GM23248 (cell line): ENCODE measurements at regions not wholly inside any gene's neighbourhood (a gene's known extent, or its start where the extent isn't known, plus 50 kb on each side); places are given as distances from the start of the nearest gene placed in this dataset.
"Not testable (repeated sequence)": the region's sequence is repeated elsewhere in the genome, so short reads cannot be mapped to it uniquely, and the experiment has no call there.

ENCODE experiments used
- DNase-seq: peaks from one replicate; pipeline ENCODE4 v3.0.0-alpha.2; 2015
- H2AFZ ChIP-seq: fragments of 200-600 bp; sonication (generic); 2 replicates; pipeline ENCODE4 v1.6.1; 2016; ENCODE audit warnings: antibody characterized with exemption
- H3F3A ChIP-seq: fragments of 200-600 bp; sonication (generic); 2 replicates; pipeline ENCODE4 v1.6.1; 2016; ENCODE audit warnings: mild to moderate bottlenecking, antibody characterized with exemption, mixed run types; ENCODE audit not compliant: insufficient read depth
- H3K27ac ChIP-seq: fragments of 200-600 bp; sonication (generic); 2 replicates; pipeline ENCODE4 v1.5.1; 2016; ENCODE audit warnings: mild to moderate bottlenecking
- H3K27me3 ChIP-seq: fragments of 200-600 bp; sonication (generic); replicated peaks from 2 replicates; pipeline ENCODE4 v1.6.1; 2016; ENCODE audit warnings: mild to moderate bottlenecking; ENCODE audit not compliant: insufficient read depth
- H3K36me3 ChIP-seq: fragments of 200-600 bp; sonication (generic); 2 replicates; pipeline ENCODE4 v1.6.1; 2016; ENCODE audit warnings: low read depth, mild to moderate bottlenecking
- H3K4me1 ChIP-seq: fragments of 200-600 bp; sonication (generic); 2 replicates; pipeline ENCODE4 v1.6.1; 2016; ENCODE audit warnings: mild to moderate bottlenecking; ENCODE audit not compliant: insufficient read depth
- H3K4me2 ChIP-seq: fragments of 200-600 bp; sonication (generic); one replicate; pipeline ENCODE4 v1.6.1; 2016; ENCODE audit warnings: mild to moderate bottlenecking; ENCODE audit not compliant: unreplicated experiment
- H3K4me3 ChIP-seq: fragments of 200-600 bp; sonication (generic); 2 replicates; pipeline ENCODE4 v1.5.1; 2016; ENCODE audit warnings: mild to moderate bottlenecking
- H3K79me2 ChIP-seq: fragments of 200-600 bp; sonication (generic); 2 replicates; pipeline ENCODE4 v1.6.1; 2016; ENCODE audit warnings: mild to moderate bottlenecking; ENCODE audit not compliant: insufficient read depth
- H3K9ac ChIP-seq: fragments of 200-600 bp; sonication (generic); 2 replicates; pipeline ENCODE4 v1.6.1; 2016; ENCODE audit warnings: mild to moderate bottlenecking
- H3K9me2 ChIP-seq: fragments of 200-600 bp; sonication (generic); 2 replicates; pipeline ENCODE4 v1.6.1; 2016; ENCODE audit warnings: mixed run types, mild to moderate bottlenecking, moderate library complexity; ENCODE audit not compliant: insufficient read depth
- H3K9me3 ChIP-seq: fragments of 200-600 bp; sonication (generic); one replicate; pipeline ENCODE4 v1.6.1; 2017; ENCODE audit warnings: low read depth
- H4K20me1 ChIP-seq: fragments of 200-600 bp; sonication (generic); 2 replicates; pipeline ENCODE4 v1.6.0; 2016; ENCODE audit not compliant: insufficient read depth
- EZH2 ChIP-seq: fragments of 200-600 bp; sonication (generic); IDR thresholded peaks from 2 replicates; pipeline ENCODE4 v1.6.1; 2018; ENCODE audit warnings: antibody characterized with exemption, mild to moderate bottlenecking; ENCODE audit not compliant: insufficient read depth, poor library complexity, severe bottlenecking
- EZH2phosphoT487 ChIP-seq: fragments of 200-600 bp; sonication (generic); IDR thresholded peaks from 2 replicates; pipeline ENCODE4 v1.6.1; 2018; ENCODE audit warnings: antibody characterized with exemption, moderate library complexity, mild to moderate bottlenecking, low read depth; ENCODE audit not compliant: insufficient read depth
- WGBS, 2 experiments: methylation state at CpG; one replicate each; pipeline ENCODE4 v1.1.6; 2015 to 2017; ENCODE audit warnings: low lambda C conversion rate in 2 of 2, low coverage in 1 of 2; ENCODE audit errors: missing lambda C conversion rate in 2 of 2; 5-methylcytosine and 5-hydroxymethylcytosine counted together
- in situ Hi-C: fragments of 300-500 bp; cut with MboI; formaldehyde crosslinking; loops from 2 replicates; pipeline ENCODE4 v1.15.0; 2020

DNA sequence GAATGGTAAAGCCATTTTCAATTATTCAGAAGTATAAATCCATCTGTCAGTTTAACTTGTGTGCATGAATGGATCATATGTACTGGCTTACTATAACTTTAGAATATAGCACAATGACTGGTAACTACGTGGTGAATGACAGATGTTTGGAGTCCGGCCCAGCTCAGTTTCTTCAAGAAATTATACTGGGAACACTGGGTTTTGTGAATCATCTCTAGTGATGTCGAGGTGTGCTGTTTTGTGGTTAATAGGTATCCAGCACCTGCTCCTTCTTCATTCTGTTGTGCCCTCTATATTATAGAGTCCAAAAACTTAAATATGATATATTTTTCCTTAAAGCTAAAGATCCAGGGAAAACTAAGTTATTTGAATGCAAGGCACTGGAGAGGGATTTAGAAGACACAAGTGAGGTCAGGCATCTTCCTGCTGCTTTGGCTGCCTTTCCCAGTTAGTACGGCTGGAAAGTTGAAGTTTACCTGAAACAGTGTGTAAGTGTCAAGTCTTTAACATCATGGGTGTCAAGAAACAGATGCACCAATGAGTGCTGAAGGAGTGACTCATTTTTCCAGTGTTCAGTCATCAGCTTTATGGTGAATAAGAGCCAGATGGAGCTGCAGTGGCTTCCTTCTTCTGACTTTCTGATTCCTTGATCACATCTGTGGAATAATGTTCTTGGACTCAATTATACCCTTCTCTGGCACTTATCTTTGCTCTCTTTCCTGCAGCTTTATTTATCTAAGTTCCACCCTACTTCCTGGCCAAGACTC lies 1079.5 kb upstream of the CELF4 start:
- DNase-seq: no peak
- Histone ChIP-seq H3K9ac (no peak overlapping the region), H3K27ac (no peak overlapping the region), H3K4me1 (no peaks in the 10 kb centered on the region), H3K79me2 (no peaks in the 10 kb centered on the region), H2AFZ (no peak overlapping the region), H3K4me2 (no peak overlapping the region), H3K9me2 (no peaks in the 10 kb centered on the region), H4K20me1 (no peaks in the 10 kb centered on the region), H3F3A (no peaks in the 10 kb centered on the region), H3K9me3 (no peaks in the 10 kb centered on the region), H3K4me3 (no peak overlapping the region), H3K27me3 (no peaks in the 10 kb centered on the region), H3K36me3 (no peaks in the 10 kb centered on the region)
- 4 to 10% methylated on average over 4 of the region's 4 CpGs for WGBS, 2 experiments
- TF ChIP-seq EZH2 (no peak), EZH2phosphoT487 (no peak)
- in situ Hi-C loops: loop anchor here (25.0 kb wide), 1 partner anchor 92 kb away; no protein-coding TSS in a partner anchor

DNA sequence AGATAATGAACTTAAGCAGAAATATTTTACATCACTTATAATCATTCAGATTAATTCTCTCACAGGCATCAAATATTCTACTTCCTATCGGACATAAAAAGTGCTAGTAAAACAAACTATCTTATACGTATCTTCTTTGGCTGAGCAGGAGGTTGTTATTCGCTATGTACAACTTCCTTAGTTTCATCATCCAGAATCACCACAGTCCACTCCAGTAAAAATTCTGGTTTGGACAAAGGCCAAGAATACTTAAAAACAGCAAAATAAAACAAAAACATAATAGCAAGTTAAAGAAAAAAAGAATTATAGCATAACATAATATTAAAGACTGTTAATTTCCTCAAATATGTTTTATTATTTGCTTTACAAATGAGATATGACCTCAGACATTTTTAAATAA lies 1077.1 kb upstream of the CELF4 start:
- no peaks in the 10 kb centered on the region for H3K79me2 ChIP-seq
- in situ Hi-C loops: loop anchor here (25.0 kb wide), 1 partner anchor 95 kb away; no protein-coding TSS in a partner anchor
- H3F3A ChIP-seq: no peaks in the 10 kb centered on the region
- H3K4me2 ChIP-seq: no peak overlapping the region
- no peaks in the 10 kb centered on the region for H3K36me3 ChIP-seq
- H3K27ac ChIP-seq: no peak overlapping the region
- no peaks in the 10 kb centered on the region for H4K20me1 ChIP-seq
- H3K4me3 ChIP-seq: no peak overlapping the region
- no peak overlapping the region for H2AFZ ChIP-seq
- no peaks in the 10 kb centered on the region for H3K9me3 ChIP-seq
- 64 to 70% methylated on average over 3 of the region's 3 CpGs for WGBS, 2 experiments
- no peak for DNase-seq
- H3K9ac ChIP-seq: no peak overlapping the region
- no peaks in the 10 kb centered on the region for H3K4me1 ChIP-seq
- H3K9me2 ChIP-seq: no peaks in the 10 kb centered on the region
- TF ChIP-seq EZH2 (no peak), EZH2phosphoT487 (no peak)
- no peaks in the 10 kb centered on the region for H3K27me3 ChIP-seq

DNA sequence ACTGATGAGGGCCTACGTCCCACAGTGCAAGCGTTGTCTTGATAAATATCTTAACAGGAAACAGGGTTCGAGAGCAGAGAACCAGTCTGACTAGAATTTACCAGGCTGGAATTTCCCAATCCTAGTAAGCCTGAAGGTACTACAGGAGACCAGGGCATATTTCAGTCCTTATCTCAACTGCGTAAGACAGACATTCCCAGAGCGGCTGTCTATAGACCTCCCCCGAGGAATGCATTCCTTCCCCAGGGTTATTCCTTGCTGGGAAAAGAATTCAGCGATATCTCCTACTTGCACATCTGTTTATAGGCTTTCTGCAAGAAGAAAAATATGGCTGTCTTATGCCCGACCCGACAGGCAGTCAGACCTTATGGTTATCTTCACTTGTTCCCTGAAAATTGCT lies 1074.1 kb upstream of the CELF4 start:
- not testable (repeated sequence) for H3K27me3 ChIP-seq, H3K79me2 ChIP-seq, H3K9ac ChIP-seq, H3K4me1 ChIP-seq, H2AFZ ChIP-seq, H3K27ac ChIP-seq, H3K4me3 ChIP-seq, H3K9me2 ChIP-seq, H3K9me3 ChIP-seq, DNase-seq, H3F3A ChIP-seq, H3K4me2 ChIP-seq, H4K20me1 ChIP-seq, H3K36me3 ChIP-seq
- WGBS, 2 experiments: 49 to 59% methylated on average over 9 of the region's 9 CpGs
- in situ Hi-C loops: loop anchor here (25.0 kb wide), 1 partner anchor 98 kb away; no protein-coding TSS in a partner anchor

DNA sequence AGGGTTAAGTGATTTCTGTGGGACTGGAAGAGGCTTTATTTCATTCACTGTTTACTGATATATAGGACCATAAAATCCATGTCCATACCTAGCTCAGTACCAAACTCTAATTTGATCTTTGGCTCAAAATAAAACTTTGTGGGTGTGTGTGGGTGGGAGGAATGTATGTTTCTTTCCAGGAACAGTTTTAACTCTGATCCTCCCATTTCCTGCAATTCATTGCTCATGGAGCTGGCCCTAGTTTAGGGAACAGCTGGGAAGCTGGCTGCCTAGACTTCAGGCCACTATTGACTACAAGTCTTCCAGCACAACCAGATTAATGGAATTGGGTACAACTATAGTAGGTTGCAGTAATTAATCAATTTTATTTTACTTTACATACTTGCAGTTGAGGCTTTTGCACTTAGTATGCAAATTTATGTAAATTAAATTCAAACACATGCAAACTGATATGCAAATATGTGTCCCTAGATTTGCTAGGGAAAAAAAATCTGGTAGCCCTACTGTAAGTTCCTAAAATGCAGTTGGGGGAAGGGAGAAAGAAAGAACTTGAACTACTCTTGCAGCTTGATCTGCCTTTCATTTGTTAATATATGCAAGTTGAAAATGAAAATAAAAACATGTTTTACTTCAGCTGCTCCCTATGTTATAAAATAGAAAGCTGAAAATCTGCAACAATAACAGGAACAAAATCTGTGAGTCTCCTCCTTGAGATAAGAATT lies 1070.3 kb upstream of the CELF4 start:
- no peak overlapping the region for H3K4me2 ChIP-seq
- H3K27me3 ChIP-seq: no peaks in the 10 kb centered on the region
- H3K4me3 ChIP-seq: no peak overlapping the region
- no peak overlapping the region for H3K9ac ChIP-seq
- no peaks in the 10 kb centered on the region for H4K20me1 ChIP-seq
- DNase-seq: no peak
- H3K4me1 ChIP-seq: no peaks in the 10 kb centered on the region
- no peaks in the 10 kb centered on the region for H3F3A ChIP-seq
- H3K27ac ChIP-seq: no peak overlapping the region
- TF ChIP-seq EZH2 (no peak), EZH2phosphoT487 (no peak)
- H3K9me3 ChIP-seq: no peaks in the 10 kb centered on the region
- H3K9me2 ChIP-seq: no peaks in the 10 kb centered on the region
- H3K79me2 ChIP-seq: no peaks in the 10 kb centered on the region
- in situ Hi-C loops: loop anchor here (25.0 kb wide), 1 partner anchor 101 kb away; no protein-coding TSS in a partner anchor
- H3K36me3 ChIP-seq: no peaks in the 10 kb centered on the region
- no peak overlapping the region for H2AFZ ChIP-seq
